ENCODE measurements at regions not wholly inside any gene's neighbourhood (a gene's known extent, or its start where the extent isn't known, plus 50 kb on each side); places are given as distances from the start of the nearest gene placed in this dataset.

GRCh38 chr6:27542485-27542884, 69.6 kb upstream of the ZNF184 start:
- peaks cover 6% of the 10 kb centered on the region for H3K4me1 Mint-ChIP-seq (ENCODE audit: low read depth, unreplicated experiment)

DNA sequence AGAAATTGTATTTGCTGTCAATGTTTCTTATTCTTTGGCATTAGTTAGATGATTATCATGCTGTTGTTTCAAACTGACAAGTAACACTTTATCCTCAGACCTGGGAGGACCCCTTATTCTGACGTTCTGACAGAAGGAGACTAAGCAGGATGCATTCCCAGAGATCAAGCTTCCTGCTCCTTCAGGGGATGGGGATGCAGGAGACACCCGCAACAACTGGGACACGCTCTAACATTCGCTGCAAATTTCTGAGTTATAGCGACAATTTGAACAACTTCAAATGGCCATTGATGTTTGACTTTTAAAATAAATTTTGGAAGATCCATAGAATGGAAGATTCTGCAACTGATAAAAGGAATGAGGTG, 69.0 kb upstream of the ZNF184 start:
- DNase-seq, result no peak
- H3K4me3 Mint-ChIP-seq (ENCODE audit: unreplicated experiment), result no peak overlapping the region
- no peak overlapping the region for H3K27ac Mint-ChIP-seq (ENCODE audit: unreplicated experiment)
- H3K27me3 Mint-ChIP-seq (ENCODE audit: unreplicated experiment), result peaks cover 29% of the 10 kb centered on the region
- no peaks in the 10 kb centered on the region for H3K36me3 Mint-ChIP-seq (ENCODE audit: unreplicated experiment)
- peaks cover 6% of the 10 kb centered on the region for H3K4me1 Mint-ChIP-seq (ENCODE audit: low read depth, unreplicated experiment)
- TF ChIP-seq CTCF (IDR thresholded peaks at IDR 0.05; ENCODE audit: partially characterized antibody, unreplicated experiment), result no peak
- H3K9me3 Mint-ChIP-seq (ENCODE audit: unreplicated experiment), result peaks cover 7% of the 10 kb centered on the region

More at GRCh38 chr6:27542485-27542884, 69.6 kb upstream of the ZNF184 start:
- peaks cover 32% of the 10 kb centered on the region for H3K27me3 Mint-ChIP-seq (ENCODE audit: unreplicated experiment)
- TF ChIP-seq CTCF (IDR thresholded peaks at IDR 0.05; ENCODE audit: partially characterized antibody, unreplicated experiment), result no peak
- H3K27ac Mint-ChIP-seq (ENCODE audit: unreplicated experiment), result no peak overlapping the region
- H3K4me3 Mint-ChIP-seq (ENCODE audit: unreplicated experiment), result no peak overlapping the region
- no peaks in the 10 kb centered on the region for H3K36me3 Mint-ChIP-seq (ENCODE audit: unreplicated experiment)
- DNase-seq, result no peak
- H3K9me3 Mint-ChIP-seq (ENCODE audit: unreplicated experiment), result peaks cover 8% of the 10 kb centered on the region

GRCh38 chr6:27541212-27541932, 68.5 kb upstream of the ZNF184 start:
- Mint-ChIP-seq H3K9me3 (ENCODE audit: unreplicated experiment) (peaks cover 7% of the 10 kb centered on the region), H3K4me3 (ENCODE audit: unreplicated experiment) (no peak overlapping the region), H3K36me3 (ENCODE audit: unreplicated experiment) (no peaks in the 10 kb centered on the region), H3K27me3 (ENCODE audit: unreplicated experiment) (peaks cover 29% of the 10 kb centered on the region), H3K4me1 (ENCODE audit: low read depth, unreplicated experiment) (peaks cover 6% of the 10 kb centered on the region), H3K27ac (ENCODE audit: unreplicated experiment) (no peak overlapping the region)
- DNase-seq, result no peak
- TF ChIP-seq CTCF (IDR thresholded peaks at IDR 0.05; ENCODE audit: partially characterized antibody, unreplicated experiment), result no peak

DNA sequence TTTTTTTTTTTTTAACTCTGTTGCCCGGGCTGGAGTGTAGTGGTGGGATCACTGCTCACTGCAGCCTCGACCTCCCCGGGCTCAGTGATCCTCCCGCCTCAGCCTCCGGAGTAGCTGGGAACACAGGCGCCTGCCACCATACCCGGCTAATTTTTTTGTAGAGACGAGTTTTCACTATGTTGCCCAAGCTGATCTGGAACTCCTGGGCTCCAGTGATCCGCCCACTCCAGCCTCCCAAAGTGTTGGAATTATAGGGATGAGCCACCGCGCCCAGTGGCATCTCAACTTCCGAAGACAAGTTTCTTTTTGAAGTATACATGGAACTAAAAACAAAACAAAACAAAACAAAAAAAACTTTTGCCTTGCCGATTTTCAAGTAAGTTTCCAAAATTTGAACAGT, 66.6 kb upstream of the ZNF184 start:
- DNase-seq, result no peak
- Mint-ChIP-seq H3K27me3 (ENCODE audit: unreplicated experiment) (peaks cover 18% of the 10 kb centered on the region), H3K4me1 (ENCODE audit: low read depth, unreplicated experiment) (no peaks in the 10 kb centered on the region), H3K36me3 (ENCODE audit: unreplicated experiment) (no peaks in the 10 kb centered on the region), H3K4me3 (ENCODE audit: unreplicated experiment) (no peak overlapping the region), H3K9me3 (ENCODE audit: unreplicated experiment) (peaks cover 2% of the 10 kb centered on the region), H3K27ac (ENCODE audit: unreplicated experiment) (no peak overlapping the region)
- no peak for TF ChIP-seq CTCF (IDR thresholded peaks at IDR 0.05; ENCODE audit: partially characterized antibody, unreplicated experiment)

- peaks cover 4% of the 10 kb centered on the region for H3K27me3 Mint-ChIP-seq (ENCODE audit: unreplicated experiment)
- TF ChIP-seq CTCF (IDR thresholded peaks at IDR 0.05; ENCODE audit: partially characterized antibody, unreplicated experiment), result no peak
- H3K27ac Mint-ChIP-seq (ENCODE audit: unreplicated experiment), result peak overlapping the region; percentile 66
- peaks cover 7% of the 10 kb centered on the region for H3K9me3 Mint-ChIP-seq (ENCODE audit: unreplicated experiment)
- H3K4me3 Mint-ChIP-seq (ENCODE audit: unreplicated experiment), result no peak overlapping the region
- no peak for DNase-seq
- H3K36me3 Mint-ChIP-seq (ENCODE audit: unreplicated experiment), result no peaks in the 10 kb centered on the region
- peaks cover 4% of the 10 kb centered on the region for H3K4me1 Mint-ChIP-seq (ENCODE audit: low read depth, unreplicated experiment)
These were observed 60.1 kb upstream of the ZNF184 start for GRCh38 chr6:27532820-27533538.

All from glutamatergic neuron (in vitro differentiated cells).